B cell (primary cell): ENCODE measurements at regions not wholly inside any gene's neighbourhood (a gene's known extent, or its start where the extent isn't known, plus 50 kb on each side); places are given as distances from the start of the nearest gene placed in this dataset.

Experiments
- EZH2 ChIP-seq: IDR thresholded peaks from 2 replicates; pipeline ENCODE4 v1.6.1; 2012; ENCODE audit warnings: borderline replicate concordance, low read depth, mild to moderate bottlenecking, moderate library complexity, low read length; ENCODE audit not compliant: insufficient read depth, poor library complexity, severe bottlenecking
- TF ChIP-seq, protein P1 (sequence below): fragments of 200-600 bp; IDR thresholded peaks from one replicate; pipeline ENCODE4 v1.8.0; 2022; ENCODE audit warnings: antibody characterized with exemption, mild to moderate bottlenecking

DNA sequence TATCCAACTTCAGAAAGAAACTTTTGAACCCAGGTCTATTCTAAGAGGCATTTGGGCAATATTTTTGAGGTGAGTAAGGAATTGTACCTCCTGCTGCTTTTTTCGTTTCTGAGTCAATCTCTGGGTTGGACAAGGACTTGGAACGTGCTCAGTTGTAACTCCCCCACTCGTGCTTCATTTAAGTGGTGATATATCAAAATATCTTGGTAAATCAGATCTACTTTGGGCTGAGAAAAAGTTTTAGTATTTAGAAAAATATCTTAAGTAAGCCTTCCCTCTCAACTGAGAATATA lies 728.9 kb downstream of the EFNB2 start:
- no peak for TF ChIP-seq EZH2
- TF ChIP-seq, protein P1, sequence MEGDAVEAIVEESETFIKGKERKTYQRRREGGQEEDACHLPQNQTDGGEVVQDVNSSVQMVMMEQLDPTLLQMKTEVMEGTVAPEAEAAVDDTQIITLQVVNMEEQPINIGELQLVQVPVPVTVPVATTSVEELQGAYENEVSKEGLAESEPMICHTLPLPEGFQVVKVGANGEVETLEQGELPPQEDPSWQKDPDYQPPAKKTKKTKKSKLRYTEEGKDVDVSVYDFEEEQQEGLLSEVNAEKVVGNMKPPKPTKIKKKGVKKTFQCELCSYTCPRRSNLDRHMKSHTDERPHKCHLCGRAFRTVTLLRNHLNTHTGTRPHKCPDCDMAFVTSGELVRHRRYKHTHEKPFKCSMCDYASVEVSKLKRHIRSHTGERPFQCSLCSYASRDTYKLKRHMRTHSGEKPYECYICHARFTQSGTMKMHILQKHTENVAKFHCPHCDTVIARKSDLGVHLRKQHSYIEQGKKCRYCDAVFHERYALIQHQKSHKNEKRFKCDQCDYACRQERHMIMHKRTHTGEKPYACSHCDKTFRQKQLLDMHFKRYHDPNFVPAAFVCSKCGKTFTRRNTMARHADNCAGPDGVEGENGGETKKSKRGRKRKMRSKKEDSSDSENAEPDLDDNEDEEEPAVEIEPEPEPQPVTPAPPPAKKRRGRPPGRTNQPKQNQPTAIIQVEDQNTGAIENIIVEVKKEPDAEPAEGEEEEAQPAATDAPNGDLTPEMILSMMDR, result no peak
